HG03097 (cell line): ENCODE measurements at regions not wholly inside any gene's neighbourhood (a gene's known extent, or its start where the extent isn't known, plus 50 kb on each side); places are given as distances from the start of the nearest gene placed in this dataset.

Experiments
- ATAC-seq: cut with Tn5 transposase; IDR thresholded peaks from one replicate; pipeline ENCODE4 v1.9.1; 2021; ENCODE audit not compliant: unreplicated experiment, low FRiP score

DNA sequence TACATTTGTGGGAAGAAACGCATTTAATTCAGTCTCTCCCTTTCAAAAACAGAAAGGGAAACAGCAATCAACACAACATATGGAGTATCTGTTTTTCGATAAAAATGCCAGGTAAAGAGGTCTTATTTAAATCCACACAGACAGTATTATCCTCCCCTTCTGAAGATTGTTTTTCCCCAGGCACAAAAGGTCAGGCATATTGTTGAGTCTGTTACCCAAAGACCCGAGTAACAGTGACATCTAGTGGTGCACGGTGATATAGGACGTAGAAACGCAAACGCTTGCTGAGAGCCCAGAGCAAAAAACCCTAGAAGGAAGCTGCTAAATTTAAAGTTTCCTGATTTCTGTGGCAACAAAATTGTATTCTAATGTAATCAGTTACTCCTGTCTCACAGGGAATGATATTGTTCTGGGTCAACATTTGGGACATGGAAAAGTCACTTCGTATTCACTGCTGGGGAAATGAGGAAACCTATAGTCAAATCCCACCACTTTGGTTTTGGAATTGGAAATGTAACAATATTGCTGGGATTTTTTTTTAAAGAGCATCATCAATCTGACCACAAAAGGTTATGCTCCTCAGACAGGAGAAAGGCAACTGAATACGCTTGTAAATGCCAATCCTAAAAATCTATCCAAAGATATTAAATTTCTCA is 312.7 kb upstream of the CCDC54 start:
- ATAC-seq: peak; percentile 79

GRCh38 chr3:107065094-107065861 is 312.0 kb upstream of the CCDC54 start:
- no peak for ATAC-seq

- ATAC-seq: no peak
Measured at GRCh38 chr3:107067421-107067820, 309.8 kb upstream of the CCDC54 start.

DNA sequence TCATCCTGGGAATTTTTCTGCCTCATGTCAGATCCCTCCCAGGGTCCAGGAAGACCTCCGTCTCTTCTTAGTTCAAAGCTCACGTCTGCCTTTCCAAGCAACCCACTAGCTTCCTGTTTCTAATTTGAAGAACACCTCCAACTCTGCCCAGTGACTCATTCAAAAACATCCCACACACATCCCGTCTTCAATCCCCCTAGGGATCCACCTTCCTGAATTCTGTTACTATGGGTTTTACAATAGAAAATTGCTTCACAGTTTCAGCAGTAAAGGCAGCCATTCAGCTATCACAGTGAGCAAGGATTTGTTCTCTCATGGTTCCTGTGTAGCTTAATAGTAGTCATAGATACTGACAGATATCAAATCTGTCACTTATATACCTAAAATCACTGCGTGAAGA is 308.3 kb upstream of the CCDC54 start:
- ATAC-seq: no peak

GRCh38 chr3:107076946-107077345 is 300.3 kb upstream of the CCDC54 start:
- ATAC-seq: no peak

- no peak for ATAC-seq
Measured at GRCh38 chr3:107077391-107077790, 299.8 kb upstream of the CCDC54 start.

DNA sequence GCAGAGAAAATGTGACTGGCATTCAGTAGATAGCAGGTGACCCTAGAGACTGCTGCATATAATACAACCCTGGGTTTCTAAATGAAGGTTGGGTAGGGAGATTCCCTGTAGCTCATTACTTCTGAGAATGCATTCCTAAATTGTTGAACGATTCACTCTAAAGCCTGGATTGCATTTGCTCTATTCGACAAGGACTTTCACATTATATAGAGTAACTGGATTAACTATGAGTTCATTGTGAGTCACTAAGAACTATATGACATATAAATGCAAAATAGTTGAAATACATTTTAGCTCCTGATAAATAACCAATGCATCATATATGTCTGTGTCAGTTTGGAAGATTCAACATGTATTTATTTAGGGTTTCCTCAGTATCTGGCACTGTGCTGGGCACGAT is 294.7 kb upstream of the CCDC54 start:
- ATAC-seq: no peak

GRCh38 chr3:107085261-107085660 is 292.0 kb upstream of the CCDC54 start:
- no peak for ATAC-seq

DNA sequence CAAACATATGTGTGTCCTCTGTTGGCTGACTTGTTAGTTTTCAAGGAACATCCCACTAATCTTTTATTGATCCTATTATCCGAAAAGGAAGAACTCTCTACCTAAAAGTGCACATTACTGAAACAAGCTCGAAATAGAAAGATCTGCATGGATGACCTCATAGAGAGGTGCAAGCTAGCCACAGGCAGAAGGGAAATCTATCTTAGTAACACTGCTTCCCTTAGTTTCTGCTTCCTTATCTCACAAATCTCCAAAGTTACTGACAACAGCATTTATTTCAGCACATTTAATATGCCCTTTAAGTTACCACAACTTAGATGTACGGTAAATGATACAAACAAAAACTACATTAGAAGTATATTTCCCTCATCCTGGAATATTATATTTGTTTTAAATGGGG is 285.1 kb upstream of the CCDC54 start:
- no peak for ATAC-seq

GRCh38 chr3:107098864-107099263 is 278.4 kb upstream of the CCDC54 start:
- no peak for ATAC-seq

GRCh38 chr3:107100137-107100536 is 277.1 kb upstream of the CCDC54 start:
- no peak for ATAC-seq

- no peak for ATAC-seq
Measured at GRCh38 chr3:107100573-107100972, 276.7 kb upstream of the CCDC54 start.

- no peak for ATAC-seq
Measured at GRCh38 chr3:107103786-107104185, 273.5 kb upstream of the CCDC54 start.

DNA sequence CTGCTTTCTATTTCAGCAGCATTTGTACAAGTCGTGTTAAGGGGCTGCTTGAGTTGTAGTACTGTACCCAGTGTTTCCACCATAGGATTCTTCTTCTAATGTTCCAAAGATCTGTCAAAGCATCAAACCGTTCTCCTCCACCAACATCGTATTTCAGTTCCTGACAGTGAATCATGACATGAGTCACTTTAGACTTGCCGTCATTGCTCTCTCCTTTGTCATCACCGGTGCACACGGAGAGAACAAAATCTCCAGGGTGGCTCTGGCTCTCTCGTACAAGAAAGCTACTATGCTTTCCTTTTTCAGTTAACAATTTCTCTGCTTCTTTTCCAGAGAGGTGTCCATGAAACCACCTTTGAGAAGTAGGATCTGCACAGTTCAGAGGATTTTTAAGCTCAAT is 270.9 kb upstream of the CCDC54 start:
- ATAC-seq: no peak

- no peak for ATAC-seq
Measured at GRCh38 chr3:107106907-107107306, 270.3 kb upstream of the CCDC54 start.

DNA sequence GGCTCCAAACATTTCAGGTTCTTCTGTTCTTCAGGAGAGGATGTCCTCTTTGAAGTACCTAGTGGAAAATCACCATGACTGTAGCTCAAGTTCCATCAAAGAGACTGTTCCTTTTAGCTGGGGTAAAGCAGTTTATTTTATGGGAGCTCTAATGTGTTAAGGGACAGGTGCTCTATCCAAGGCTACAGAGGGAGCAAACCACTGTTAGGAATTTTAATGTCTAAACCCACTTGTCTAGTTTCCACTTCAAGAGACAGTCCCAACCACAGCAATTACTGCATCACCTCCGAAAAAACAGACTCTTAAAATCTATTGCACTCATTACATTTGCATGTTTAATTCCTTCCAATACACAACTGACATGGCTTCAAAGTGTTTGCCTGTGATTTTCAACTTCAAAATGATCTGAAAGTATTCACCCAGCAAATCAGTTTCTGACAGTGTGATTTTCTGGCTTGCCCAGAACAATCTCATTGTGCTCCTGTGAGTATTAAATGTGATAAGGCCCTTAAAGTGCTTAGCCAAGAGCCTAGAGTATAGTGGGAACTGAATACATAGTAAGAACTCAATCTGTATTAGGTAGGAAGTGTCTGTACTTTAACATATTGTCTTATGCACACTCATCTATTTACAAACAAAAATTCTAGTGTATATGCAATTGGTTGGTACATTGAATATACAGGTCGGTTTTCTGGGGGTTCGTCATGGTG is 266.5 kb upstream of the CCDC54 start:
- ATAC-seq: no peak

DNA sequence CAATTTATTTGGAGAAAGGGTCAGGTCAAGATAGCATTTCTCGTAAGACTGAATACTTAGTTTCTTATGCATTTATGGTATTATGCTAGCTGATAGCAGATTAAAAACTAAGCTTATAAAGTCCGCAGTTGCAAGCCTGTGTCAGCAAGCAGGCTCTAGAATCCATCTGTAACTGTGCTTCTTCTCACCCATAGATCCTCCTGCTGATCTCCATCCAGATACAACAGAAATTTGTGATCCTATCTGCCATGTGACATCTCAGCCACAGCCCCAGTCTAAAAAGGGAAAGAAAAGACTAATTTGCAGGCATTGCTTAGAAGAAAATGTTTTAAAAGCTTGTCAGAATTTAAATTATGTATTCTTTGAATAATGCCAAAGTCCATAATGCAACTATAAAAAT is 265.4 kb upstream of the CCDC54 start:
- no peak for ATAC-seq

- ATAC-seq: no peak
Measured at GRCh38 chr3:107112356-107112755, 264.9 kb upstream of the CCDC54 start.

DNA sequence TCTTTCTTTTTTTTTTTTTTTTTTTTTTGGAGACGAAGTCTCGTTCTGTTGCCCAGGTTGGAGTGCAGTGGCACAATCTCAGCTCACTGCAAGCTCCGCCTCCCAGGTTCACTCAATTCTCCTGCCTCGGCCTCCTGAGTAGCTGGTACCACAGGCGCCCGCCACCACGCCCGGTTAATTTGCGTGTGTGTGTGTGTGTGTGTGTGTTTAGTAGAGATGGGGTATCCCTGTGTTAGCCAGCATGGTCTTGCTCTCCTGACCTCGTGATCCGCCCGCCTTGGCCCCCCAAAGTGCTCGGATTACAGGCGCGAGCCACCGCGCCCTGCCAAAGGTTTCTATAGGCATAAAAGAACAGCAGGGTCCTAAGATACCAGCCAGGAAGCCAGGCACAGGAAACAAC is 261.0 kb upstream of the CCDC54 start:
- ATAC-seq: no peak

DNA sequence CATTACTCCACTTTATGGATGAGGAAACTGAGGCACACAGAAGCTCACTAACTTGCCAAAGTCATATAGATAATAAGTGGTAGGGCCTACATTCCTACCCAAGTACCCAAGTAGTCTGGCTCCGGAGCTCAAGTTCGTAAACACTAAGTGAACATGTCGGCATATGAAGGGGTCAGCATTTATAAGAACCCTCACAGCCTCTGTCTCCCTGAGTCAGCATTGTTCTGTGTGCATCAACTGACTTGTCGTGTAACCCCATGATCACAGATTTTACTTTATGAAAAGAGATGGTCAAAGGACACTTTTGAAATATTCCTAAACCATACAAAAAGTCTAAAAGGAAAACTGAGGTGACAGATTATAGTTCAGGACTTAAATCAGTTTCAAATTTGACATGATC is 260.1 kb upstream of the CCDC54 start:
- ATAC-seq: no peak

GRCh38 chr3:107117922-107118536 is 259.2 kb upstream of the CCDC54 start:
- ATAC-seq: no peak
